NCI-H2171 treated with DMSO at 0.1 percent for 48 hours (cell line): ENCODE measurements at regions not wholly inside any gene's neighbourhood (a gene's known extent, or its start where the extent isn't known, plus 50 kb on each side); places are given as distances from the start of the nearest gene placed in this dataset.
"Not testable (repeated sequence)": the region's sequence is repeated elsewhere in the genome, so short reads cannot be mapped to it uniquely, and the experiment has no call there.

Experiments
- DNase-seq: peaks from one replicate; lab custom pipeline; 2025; lab: John Stamatoyannopoulos, UW

GRCh38 chr20:12821249-12821648, 187.5 kb upstream of the SPTLC3 start:
- no peak for DNase-seq

DNA sequence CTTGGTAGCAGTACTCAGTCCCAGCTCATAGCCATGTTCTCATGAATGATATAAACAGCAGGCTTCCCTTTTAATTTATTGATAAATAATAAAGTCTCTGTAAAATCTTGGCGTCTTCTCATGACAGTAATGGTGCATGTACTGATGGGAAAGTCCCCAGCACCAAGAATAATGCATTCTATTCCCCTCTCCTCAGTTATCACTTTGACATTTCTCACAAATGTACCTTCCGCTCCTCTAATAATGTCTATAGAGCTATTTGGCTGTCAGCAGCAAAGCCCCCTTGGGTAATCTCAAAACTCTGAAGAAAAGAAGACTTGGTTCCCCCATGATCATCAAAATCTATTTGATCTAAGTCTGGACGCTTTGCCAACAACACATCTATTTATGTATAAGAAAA, 185.0 kb upstream of the SPTLC3 start:
- DNase-seq, result no peak

- DNase-seq, result no peak
Measured at GRCh38 chr20:12824328-12825225, 184.2 kb upstream of the SPTLC3 start.

GRCh38 chr20:12825226-12825595, 183.6 kb upstream of the SPTLC3 start:
- DNase-seq, result no peak

GRCh38 chr20:12827816-12828385, 180.9 kb upstream of the SPTLC3 start:
- peak; percentile 72 for DNase-seq

- DNase-seq, result no peak
Measured at GRCh38 chr20:12829170-12829569, 179.6 kb upstream of the SPTLC3 start.

DNA sequence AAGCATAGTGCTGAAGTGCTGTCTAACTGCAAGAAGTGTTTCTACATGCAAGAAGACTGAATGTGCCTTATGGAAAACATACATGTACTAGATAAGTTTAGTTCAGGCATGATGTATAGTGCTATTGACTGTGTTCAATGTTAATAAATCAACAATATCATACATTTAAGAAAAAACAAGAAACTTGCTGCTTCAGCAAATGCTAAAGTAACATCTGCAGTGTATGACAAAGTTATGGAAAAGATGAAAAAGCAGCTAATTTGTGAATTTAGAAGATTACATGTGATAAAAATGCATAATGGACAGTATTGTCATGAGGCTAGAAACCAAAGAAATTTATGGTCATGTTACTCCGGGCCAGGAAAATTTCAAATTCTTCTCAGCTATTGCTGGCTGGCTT, 174.9 kb upstream of the SPTLC3 start:
- DNase-seq, result no peak

- DNase-seq, result peak; percentile 16
Measured at GRCh38 chr20:12835999-12836398, 172.8 kb upstream of the SPTLC3 start.

DNA sequence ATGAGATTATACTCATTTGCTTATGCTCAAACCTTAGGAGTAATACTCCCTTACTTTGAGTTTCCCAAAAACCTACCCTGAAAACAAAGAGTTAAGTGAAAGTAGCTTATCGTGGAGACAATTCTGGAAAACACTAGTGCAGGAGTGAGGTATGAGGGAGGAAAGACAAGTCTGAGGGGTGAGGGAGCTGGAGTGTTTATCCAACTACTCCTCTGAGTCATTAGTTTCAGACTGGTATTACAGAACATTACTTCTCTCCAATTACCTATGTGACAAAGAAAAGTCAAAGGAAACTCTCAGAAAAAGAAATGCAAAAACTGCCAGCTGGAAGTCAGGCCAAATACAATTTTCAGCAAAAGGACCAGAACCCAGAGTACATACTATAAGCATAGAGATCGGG, 171.1 kb upstream of the SPTLC3 start:
- DNase-seq, result no peak

GRCh38 chr20:12838261-12838866, 170.4 kb upstream of the SPTLC3 start:
- DNase-seq, result no peak

GRCh38 chr20:12847872-12848271, 160.9 kb upstream of the SPTLC3 start:
- no peak for DNase-seq

- no peak for DNase-seq
Measured at GRCh38 chr20:12849225-12849910, 159.4 kb upstream of the SPTLC3 start.

DNA sequence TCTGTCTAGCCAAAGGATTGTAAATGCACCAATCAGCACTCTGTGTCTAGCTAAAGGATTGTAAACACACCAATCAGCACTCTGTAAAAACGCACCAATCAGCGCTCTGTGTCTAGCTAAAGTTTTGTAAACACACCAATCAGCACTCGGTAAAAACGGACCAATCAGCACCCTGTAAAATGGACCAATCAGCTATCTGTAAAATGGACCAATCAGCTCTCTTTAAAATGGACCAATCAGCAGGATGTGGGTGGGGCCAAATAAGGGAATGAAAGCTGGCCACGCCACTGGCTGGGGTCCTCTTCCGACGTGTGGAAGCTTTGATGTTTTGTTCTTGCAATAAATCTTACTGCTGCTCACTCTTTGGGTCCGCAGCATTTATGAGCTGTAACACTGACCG, 151.1 kb upstream of the SPTLC3 start:
- not testable (repeated sequence) for DNase-seq

DNA sequence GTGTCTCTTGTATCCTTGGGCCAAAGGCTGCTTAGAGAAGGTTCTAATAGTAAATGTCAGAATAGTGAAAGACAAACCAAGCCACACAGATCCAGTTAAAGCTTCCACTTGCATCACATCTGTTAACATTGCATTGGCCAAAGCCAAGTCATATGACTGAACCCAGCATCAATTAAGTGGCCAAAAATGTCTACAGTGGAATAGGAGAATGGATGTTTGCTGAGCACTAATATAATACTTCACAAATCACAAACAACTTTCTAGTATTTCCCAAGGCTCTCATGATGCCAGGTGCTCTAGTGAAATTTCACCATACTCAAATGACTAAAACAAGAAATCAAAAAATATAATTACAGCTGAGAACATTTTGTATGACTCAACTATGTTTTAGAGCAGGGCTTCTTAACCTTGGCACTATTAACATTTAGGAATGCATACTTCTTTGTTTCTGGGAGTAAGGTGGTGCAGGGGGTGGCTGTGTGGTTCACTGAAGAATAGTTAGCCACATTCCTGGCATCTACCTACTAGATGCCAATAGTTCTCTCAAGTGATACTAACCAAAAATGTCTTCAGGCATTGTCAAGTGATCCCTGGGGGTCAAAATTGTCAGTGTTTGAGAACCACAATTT, 148.0 kb upstream of the SPTLC3 start:
- DNase-seq, result no peak

- DNase-seq, result no peak
Measured at GRCh38 chr20:12869669-12870068, 139.1 kb upstream of the SPTLC3 start.

- DNase-seq, result no peak
Measured at GRCh38 chr20:12870588-12870987, 138.2 kb upstream of the SPTLC3 start.

GRCh38 chr20:12874933-12875332, 133.8 kb upstream of the SPTLC3 start:
- DNase-seq, result no peak

DNA sequence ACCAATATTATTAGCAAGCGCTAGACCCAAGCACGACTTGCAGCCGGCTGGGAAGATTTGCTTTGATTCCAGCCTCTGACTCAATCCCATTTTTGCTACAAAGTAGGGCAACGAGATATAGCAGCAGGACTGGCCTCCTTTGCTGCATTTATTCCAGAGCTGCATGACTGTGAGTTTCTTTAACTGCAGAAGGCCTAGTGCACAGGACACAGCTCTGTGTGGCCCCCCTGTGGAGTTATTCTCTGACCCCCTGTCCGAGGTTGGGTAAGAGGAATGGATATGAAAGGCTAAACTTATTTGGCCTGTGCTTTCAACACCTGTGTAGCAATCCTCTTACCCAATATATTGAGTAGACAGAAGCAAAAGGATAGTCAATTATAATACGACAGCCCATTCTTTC, 133.3 kb upstream of the SPTLC3 start:
- DNase-seq, result no peak

- no peak for DNase-seq
Measured at GRCh38 chr20:12882832-12883506, 125.8 kb upstream of the SPTLC3 start.

- DNase-seq, result no peak
Measured at GRCh38 chr20:12883507-12883885, 125.3 kb upstream of the SPTLC3 start.

- DNase-seq, result no peak
Measured at GRCh38 chr20:12886618-12887363, 122.0 kb upstream of the SPTLC3 start.
